ENCODE measurements at regions not wholly inside any gene's neighbourhood (a gene's known extent, or its start where the extent isn't known, plus 50 kb on each side); places are given as distances from the start of the nearest gene placed in this dataset.

DNA sequence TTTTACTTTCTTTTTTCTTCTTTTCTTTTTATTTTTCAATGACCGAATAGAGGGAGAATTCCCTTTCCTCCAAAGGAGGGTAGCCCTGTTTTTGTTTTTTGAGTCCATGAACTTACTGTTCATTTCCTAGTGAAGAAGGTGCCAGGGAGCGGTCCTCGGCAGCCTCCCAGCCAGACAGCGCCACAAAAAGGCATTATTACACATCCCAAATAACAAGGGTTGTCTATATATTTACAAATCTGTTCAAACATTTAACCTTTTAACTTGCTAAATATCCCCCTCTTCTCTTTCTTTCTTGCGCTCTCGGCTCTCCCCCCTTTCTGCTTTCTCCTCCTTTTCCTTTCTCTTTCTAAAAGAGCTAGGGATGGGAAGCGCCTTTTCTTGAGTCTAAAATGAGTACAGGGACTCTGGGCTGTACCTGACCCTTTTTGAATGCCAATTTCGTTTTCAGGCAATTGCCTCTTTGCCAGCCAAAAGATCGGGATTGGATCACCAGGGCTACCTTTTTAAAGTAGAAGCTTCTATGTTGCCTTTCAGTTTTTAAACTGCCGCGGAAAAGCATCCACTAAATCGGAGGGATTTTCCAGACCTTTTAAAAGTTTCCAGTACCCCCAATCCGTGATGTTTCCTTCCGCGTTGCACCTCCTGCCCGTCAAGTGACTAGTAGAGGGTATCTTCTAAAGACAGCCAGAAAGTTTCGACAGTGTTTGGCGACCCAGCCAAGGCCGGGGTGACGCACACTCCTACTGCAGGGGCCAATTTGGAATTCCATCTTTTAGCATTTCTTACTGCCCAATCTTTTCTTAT, 125.6 kb downstream of the TMEM161B start:
- Mint-ChIP-seq H3K27ac (ENCODE audit: unreplicated experiment) (no peak overlapping the region), H3K27me3 (ENCODE audit: low read depth, unreplicated experiment) (peaks cover 11% of the 10 kb centered on the region), H3K9me3 (ENCODE audit: unreplicated experiment) (peaks cover 3% of the 10 kb centered on the region), H3K4me3 (ENCODE audit: unreplicated experiment) (no peak overlapping the region), H3K36me3 (ENCODE audit: low read depth, unreplicated experiment) (no peaks in the 10 kb centered on the region), H3K4me1 (ENCODE audit: low read depth, unreplicated experiment) (no peaks in the 10 kb centered on the region)
- no peak for FAIRE-seq
- Histone ChIP-seq H3K4me3 (ENCODE audit: insufficient read depth, low read depth, low read length) (peak overlapping the region; percentile 70), H3K9me3 (ENCODE audit: insufficient read depth, low read depth, low read length) (no peaks in the 10 kb centered on the region), H3K27ac (ENCODE audit: low read depth, low read length) (peak overlapping the region; percentile 17), H3K27me3 (ENCODE audit: insufficient read depth, low read length) (peaks cover 6% of the 10 kb centered on the region), H3K79me2 (ENCODE audit: insufficient read depth, low read length) (no peaks in the 10 kb centered on the region), H2AFZ (ENCODE audit: low read depth, low read length) (peak overlapping the region; percentile 53), H3K36me3 (ENCODE audit: insufficient read depth, low read length) (no peaks in the 10 kb centered on the region), H3K4me1 (ENCODE audit: insufficient read depth, low read length) (peaks cover 29% of the 10 kb centered on the region), H3K9ac (ENCODE audit: low read length) (peak overlapping the region; percentile 77), H4K20me1 (ENCODE audit: insufficient read depth, low read length) (no peaks in the 10 kb centered on the region), H3K4me2 (ENCODE audit: low read length) (peak overlapping the region; percentile 93)
- peak; percentile 61 for DNase-seq (ENCODE audit: low read depth)
- TF ChIP-seq, protein P1, sequence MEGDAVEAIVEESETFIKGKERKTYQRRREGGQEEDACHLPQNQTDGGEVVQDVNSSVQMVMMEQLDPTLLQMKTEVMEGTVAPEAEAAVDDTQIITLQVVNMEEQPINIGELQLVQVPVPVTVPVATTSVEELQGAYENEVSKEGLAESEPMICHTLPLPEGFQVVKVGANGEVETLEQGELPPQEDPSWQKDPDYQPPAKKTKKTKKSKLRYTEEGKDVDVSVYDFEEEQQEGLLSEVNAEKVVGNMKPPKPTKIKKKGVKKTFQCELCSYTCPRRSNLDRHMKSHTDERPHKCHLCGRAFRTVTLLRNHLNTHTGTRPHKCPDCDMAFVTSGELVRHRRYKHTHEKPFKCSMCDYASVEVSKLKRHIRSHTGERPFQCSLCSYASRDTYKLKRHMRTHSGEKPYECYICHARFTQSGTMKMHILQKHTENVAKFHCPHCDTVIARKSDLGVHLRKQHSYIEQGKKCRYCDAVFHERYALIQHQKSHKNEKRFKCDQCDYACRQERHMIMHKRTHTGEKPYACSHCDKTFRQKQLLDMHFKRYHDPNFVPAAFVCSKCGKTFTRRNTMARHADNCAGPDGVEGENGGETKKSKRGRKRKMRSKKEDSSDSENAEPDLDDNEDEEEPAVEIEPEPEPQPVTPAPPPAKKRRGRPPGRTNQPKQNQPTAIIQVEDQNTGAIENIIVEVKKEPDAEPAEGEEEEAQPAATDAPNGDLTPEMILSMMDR (IDR thresholded peaks at IDR 0.05; ENCODE audit: insufficient read depth, low read depth, low read length): no peak
- no peak for TF ChIP-seq EZH2 (IDR thresholded peaks at IDR 0.05; ENCODE audit: insufficient read depth, low read length)

DNA sequence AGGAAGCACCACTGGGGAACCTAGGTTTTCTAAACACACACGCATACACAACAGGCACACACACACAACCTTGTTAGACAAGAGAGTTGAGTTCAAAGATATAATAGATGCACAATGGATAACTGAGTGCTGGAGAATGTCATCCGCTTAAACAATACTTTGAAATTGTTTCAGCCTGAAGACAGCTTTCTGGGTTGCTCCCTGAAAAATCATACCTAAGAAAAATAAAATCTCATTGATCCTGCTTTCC, 126.1 kb downstream of the TMEM161B start:
- FAIRE-seq (no peak), DNase-seq (ENCODE audit: low read depth) (no peak)
- H3K79me2 ChIP-seq (ENCODE audit: insufficient read depth, low read length): no peaks in the 10 kb centered on the region
- peak overlapping the region; percentile 54 for H2AFZ ChIP-seq (ENCODE audit: low read depth, low read length)
- H3K9ac ChIP-seq (ENCODE audit: low read length): peak overlapping the region; percentile 77
- peak overlapping the region; percentile 70 for H3K4me3 ChIP-seq (ENCODE audit: insufficient read depth, low read depth, low read length)
- H3K27me3 Mint-ChIP-seq (ENCODE audit: low read depth, unreplicated experiment): peaks cover 9% of the 10 kb centered on the region
- H3K4me1 ChIP-seq (ENCODE audit: insufficient read depth, low read length): peaks cover 29% of the 10 kb centered on the region
- peaks cover 6% of the 10 kb centered on the region for H3K27me3 ChIP-seq (ENCODE audit: insufficient read depth, low read length)
- peaks cover 3% of the 10 kb centered on the region for H3K9me3 Mint-ChIP-seq (ENCODE audit: unreplicated experiment)
- TF ChIP-seq, protein P1 (IDR thresholded peaks at IDR 0.05; ENCODE audit: insufficient read depth, low read depth, low read length): no peak
- no peak for TF ChIP-seq EZH2 (IDR thresholded peaks at IDR 0.05; ENCODE audit: insufficient read depth, low read length)
- no peaks in the 10 kb centered on the region for H3K36me3 Mint-ChIP-seq (ENCODE audit: low read depth, unreplicated experiment)
- no peak overlapping the region for H3K27ac Mint-ChIP-seq (ENCODE audit: unreplicated experiment)
- H4K20me1 ChIP-seq (ENCODE audit: insufficient read depth, low read length): no peaks in the 10 kb centered on the region
- no peak overlapping the region for H3K4me3 Mint-ChIP-seq (ENCODE audit: unreplicated experiment)
- peak overlapping the region; percentile 17 for H3K27ac ChIP-seq (ENCODE audit: low read depth, low read length)
- no peaks in the 10 kb centered on the region for H3K4me1 Mint-ChIP-seq (ENCODE audit: low read depth, unreplicated experiment)
- no peaks in the 10 kb centered on the region for H3K36me3 ChIP-seq (ENCODE audit: insufficient read depth, low read length)
- H3K9me3 ChIP-seq (ENCODE audit: insufficient read depth, low read depth, low read length): no peaks in the 10 kb centered on the region
- peak overlapping the region; percentile 93 for H3K4me2 ChIP-seq (ENCODE audit: low read length)
